SK-N-SH (cell line): ENCODE measurements at regions not wholly inside any gene's neighbourhood (a gene's known extent, or its start where the extent isn't known, plus 50 kb on each side); places are given as distances from the start of the nearest gene placed in this dataset.

Experiments
- CTCF ChIA-PET: fragments of 300-600, 350-600 bp; formaldehyde crosslinking; extraction: SDS; loops from one replicate; lab custom pipeline; 2021; lab: Yijun Ruan, JAX
- POLR2A ChIA-PET: fragments of 350-600 bp; sonication (Branson Sonifier 250); formaldehyde crosslinking; extraction: SDS; loops from one replicate; lab custom pipeline; 2020; ENCODE audit warnings: antibody characterized with exemption, inconsistent platforms; lab: Yijun Ruan, JAX
- DNase-seq: peaks from one replicate; pipeline ENCODE4 v3.0.0; 2012
- H2AFZ ChIP-seq: fragments of 200-600 bp; sonication (generic); 2 replicates; pipeline ENCODE4 v1.8.1; 2016; ENCODE audit warnings: antibody characterized with exemption, mild to moderate bottlenecking, low read depth
- H3F3A ChIP-seq: fragments of 200-600 bp; sonication (generic); replicated peaks from 2 replicates; pipeline ENCODE3; 2016; ENCODE audit warnings: antibody characterized with exemption, mild to moderate bottlenecking; ENCODE audit not compliant: insufficient read depth
- H3K27ac ChIP-seq, 2 experiments: fragments of 200-500 bp in 1 of 2; fragments of 200-600 bp in 1 of 2; sonication (Bioruptor generic) in 1 of 2; sonication (generic), shearing (Covaris generic) in 1 of 2; 2 replicates each; pipeline versions ENCODE4 v1.5.1 to v1.6.1; 2014 to 2016; ENCODE audit warnings: low read depth in 2 of 2, inconsistent platforms in 1 of 2, low read length in 1 of 2, mild to moderate bottlenecking in 1 of 2, mixed read lengths in 1 of 2
- H3K27me3 ChIP-seq: fragments of 200-600 bp; sonication (generic), shearing (Covaris generic); 2 replicates; pipeline ENCODE4 v1.6.1; 2016; ENCODE audit warnings: mixed run types; ENCODE audit not compliant: insufficient read depth
- H3K36me3 ChIP-seq, 2 experiments: fragments of 200-500 bp in 1 of 2; fragments of 200-600 bp in 1 of 2; sonication (Bioruptor generic) in 1 of 2; sonication (generic) in 1 of 2; replicated peaks in 1 of 2; 2 replicates each; pipeline versions ENCODE3 to v1.5.1; 2014 to 2016; ENCODE audit warnings: low read length in 1 of 2, mild to moderate bottlenecking in 1 of 2; ENCODE audit not compliant: insufficient read depth in 2 of 2, control insufficient read depth in 1 of 2
- H3K4me1 ChIP-seq, 2 experiments: fragments of 200-500 bp in 1 of 2; fragments of 200-600 bp in 1 of 2; sonication (Bioruptor generic) in 1 of 2; sonication (generic), shearing (Covaris generic) in 1 of 2; 2 replicates each; pipeline versions ENCODE4 v1.5.1 to v1.6.1; 2014 to 2016; ENCODE audit warnings: low read depth in 1 of 2, low read length in 1 of 2, mixed run types in 1 of 2; ENCODE audit not compliant: insufficient read depth in 2 of 2, control insufficient read depth in 1 of 2
- H3K4me2 ChIP-seq: fragments of 200-600 bp; sonication (generic), shearing (Covaris generic); 2 replicates; pipeline ENCODE4 v1.6.1; 2017; ENCODE audit warnings: mixed run types
- H3K4me3 ChIP-seq, 2 experiments: fragments of 200-500 bp in 1 of 2; fragments of 200-600 bp in 1 of 2; sonication (Bioruptor generic) in 1 of 2; sonication (generic), shearing (Covaris generic) in 1 of 2; 2 replicates each; pipeline versions ENCODE4 v1.5.1 to v1.8.1; 2014 to 2016; ENCODE audit warnings: low read depth in 2 of 2, inconsistent platforms in 1 of 2, low read length in 1 of 2, mild to moderate bottlenecking in 1 of 2, mixed read lengths in 1 of 2, moderate library complexity in 1 of 2
- H3K79me2 ChIP-seq: fragments of 200-600 bp; sonication (generic); 2 replicates; pipeline ENCODE4 v1.8.1; 2017; ENCODE audit warnings: mild to moderate bottlenecking; ENCODE audit not compliant: insufficient read depth
- H3K9ac ChIP-seq: fragments of 200-600 bp; sonication (generic); 2 replicates; pipeline ENCODE4 v1.6.1; 2017; ENCODE audit warnings: mixed run types
- H3K9me2 ChIP-seq: fragments of 200-600 bp; sonication (generic); 2 replicates; pipeline ENCODE4 v1.6.1; 2017; ENCODE audit warnings: mixed run types
- H3K9me3 ChIP-seq: fragments of 200-600 bp; sonication (generic); 2 replicates; pipeline ENCODE4 v1.6.1; 2017; ENCODE audit warnings: mixed run types, mild to moderate bottlenecking, moderate library complexity
- H4K20me1 ChIP-seq: fragments of 200-600 bp; sonication (generic); 2 replicates; pipeline ENCODE4 v1.6.1; 2017; ENCODE audit warnings: mild to moderate bottlenecking, mixed run types; ENCODE audit not compliant: insufficient read depth
- CHD2 ChIP-seq: fragments of 150-350 bp; IDR thresholded peaks from 2 replicates; pipeline ENCODE4 v1.6.1; 2018; ENCODE audit warnings: low read length; ENCODE audit not compliant: partially characterized antibody
- ELF1 ChIP-seq: IDR thresholded peaks from 2 replicates; pipeline ENCODE4 v1.4.0; 2012
- EP300 ChIP-seq, 2 experiments: IDR thresholded peaks; 2 replicates each; pipeline versions ENCODE4 v1.4.0 to v1.6.1; 2012; ENCODE audit warnings: borderline replicate concordance in 1 of 2, low read depth in 1 of 2, low read length in 1 of 2
- FOSL2 ChIP-seq: IDR thresholded peaks from 2 replicates; pipeline ENCODE4 v1.4.0; 2012; ENCODE audit warnings: low read depth, mild to moderate bottlenecking, moderate library complexity, borderline replicate concordance
- GABPA ChIP-seq: IDR thresholded peaks from 2 replicates; pipeline ENCODE4 v1.4.0; 2012; ENCODE audit warnings: low read depth, mild to moderate bottlenecking
- MEF2A ChIP-seq: IDR thresholded peaks from 2 replicates; pipeline ENCODE4 v1.4.0; 2012; ENCODE audit warnings: low read depth, borderline replicate concordance
- NFIC ChIP-seq: IDR thresholded peaks from 2 replicates; pipeline ENCODE4 v1.4.0; 2012; ENCODE audit warnings: borderline replicate concordance
- PBX3 ChIP-seq: IDR thresholded peaks from 2 replicates; pipeline ENCODE4; 2012
- POLR2AphosphoS5 ChIP-seq: IDR thresholded peaks from 2 replicates; pipeline ENCODE4 v1.6.1; 2012; ENCODE audit warnings: low read depth, low read length
- RAD21 ChIP-seq: IDR thresholded peaks from 2 replicates; pipeline ENCODE4 v1.6.1; 2012; ENCODE audit warnings: mild to moderate bottlenecking, low read length
- REST ChIP-seq: IDR thresholded peaks from 2 replicates; pipeline ENCODE4 v1.6.1; 2012; ENCODE audit warnings: mild to moderate bottlenecking, low read depth, low read length, moderate library complexity
- RXRA ChIP-seq: IDR thresholded peaks from 2 replicates; pipeline ENCODE4 v1.4.0; 2012; ENCODE audit warnings: low read depth, mild to moderate bottlenecking, borderline replicate concordance
- SIN3A ChIP-seq: IDR thresholded peaks from 2 replicates; pipeline ENCODE4 v1.6.1; 2012; ENCODE audit warnings: low read depth, mild to moderate bottlenecking, low read length, moderate library complexity, borderline replicate concordance
- TAF1 ChIP-seq: IDR thresholded peaks from 2 replicates; pipeline ENCODE4 v1.6.1; 2012; ENCODE audit warnings: low read depth, mild to moderate bottlenecking, low read length, moderate library complexity, borderline replicate concordance
- TEAD4 ChIP-seq: IDR thresholded peaks from 2 replicates; pipeline ENCODE4 v1.4.0; 2012; ENCODE audit warnings: mild to moderate bottlenecking, borderline replicate concordance; ENCODE audit not compliant: insufficient read depth
- YY1 ChIP-seq: IDR thresholded peaks from 2 replicates; pipeline ENCODE4 v1.4.0; 2012; ENCODE audit warnings: low read depth, mild to moderate bottlenecking
- WGBS: methylation state at CpG from one replicate; pipeline ENCODE4 v1.1.6; 2017; ENCODE audit warnings: low lambda C conversion rate; 5-methylcytosine and 5-hydroxymethylcytosine counted together
- TF ChIP-seq, protein P1 (sequence below): IDR thresholded peaks from 2 replicates; pipeline ENCODE4 v1.4.0; 2012; ENCODE audit warnings: low read depth
- TF ChIP-seq, protein P2 (sequence below): IDR thresholded peaks from 2 replicates; pipeline ENCODE4 v1.4.0; 2012; ENCODE audit warnings: low read depth, borderline replicate concordance

DNA sequence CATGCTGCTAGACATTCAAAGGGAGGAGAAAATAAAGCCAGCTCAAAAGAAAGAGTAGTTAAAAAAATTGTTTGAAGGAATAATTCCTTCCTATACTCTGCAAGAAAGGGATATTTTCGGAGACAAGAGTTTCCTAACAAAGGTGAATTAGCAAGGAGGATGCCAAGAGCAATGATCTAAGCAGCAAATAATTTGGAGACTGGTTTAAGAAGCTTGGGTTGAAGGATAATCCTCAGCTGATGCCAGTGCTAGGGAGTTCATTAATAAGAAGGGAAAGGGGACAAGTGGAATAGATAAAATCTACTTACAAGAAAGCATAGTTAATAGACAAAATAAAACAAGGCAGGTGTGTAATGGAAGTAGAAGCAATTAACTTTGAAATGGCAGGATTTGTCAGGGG, 372.3 kb downstream of the NDFIP2 start:
- H3K9me2 ChIP-seq: no peaks in the 10 kb centered on the region
- no peaks in the 10 kb centered on the region for H3K36me3 ChIP-seq
- WGBS: 89% methylated on average over 1 of the region's 1 CpG
- no peak overlapping the region for H3K4me3 ChIP-seq
- H3K4me2 ChIP-seq: no peak overlapping the region
- no peaks in the 10 kb centered on the region for H3K79me2 ChIP-seq
- no peak for DNase-seq
- no peaks in the 10 kb centered on the region for H3K4me1 ChIP-seq
- no peaks in the 10 kb centered on the region for H3F3A ChIP-seq
- no peaks in the 10 kb centered on the region for H3K9me3 ChIP-seq
- no peak overlapping the region for H3K27ac ChIP-seq
- H3K27me3 ChIP-seq: no peaks in the 10 kb centered on the region
- no peak overlapping the region for H3K9ac ChIP-seq
- no peaks in the 10 kb centered on the region for H4K20me1 ChIP-seq
- CTCF ChIA-PET: no interaction called here
- POLR2A ChIA-PET: no interaction called here
- no peak for TF ChIP-seq TEAD4
- no peak for TF ChIP-seq SIN3A
- no peak for TF ChIP-seq CHD2
- no peak for TF ChIP-seq NFIC
- TF ChIP-seq, protein P1, sequence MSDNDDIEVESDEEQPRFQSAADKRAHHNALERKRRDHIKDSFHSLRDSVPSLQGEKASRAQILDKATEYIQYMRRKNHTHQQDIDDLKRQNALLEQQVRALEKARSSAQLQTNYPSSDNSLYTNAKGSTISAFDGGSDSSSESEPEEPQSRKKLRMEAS: no peak
- TF ChIP-seq MEF2A: no peak
- TF ChIP-seq FOSL2: no peak
- no peak for TF ChIP-seq RXRA
- TF ChIP-seq ELF1: no peak
- no peak for TF ChIP-seq PBX3
- TF ChIP-seq YY1: no peak
- no peak for TF ChIP-seq EP300 (IDR thresholded peaks at IDR 0.05; ENCODE audit: borderline replicate concordance in 1 of 2, low read depth in 1 of 2, low read length in 1 of 2)
- H2AFZ ChIP-seq: no peak overlapping the region

DNA sequence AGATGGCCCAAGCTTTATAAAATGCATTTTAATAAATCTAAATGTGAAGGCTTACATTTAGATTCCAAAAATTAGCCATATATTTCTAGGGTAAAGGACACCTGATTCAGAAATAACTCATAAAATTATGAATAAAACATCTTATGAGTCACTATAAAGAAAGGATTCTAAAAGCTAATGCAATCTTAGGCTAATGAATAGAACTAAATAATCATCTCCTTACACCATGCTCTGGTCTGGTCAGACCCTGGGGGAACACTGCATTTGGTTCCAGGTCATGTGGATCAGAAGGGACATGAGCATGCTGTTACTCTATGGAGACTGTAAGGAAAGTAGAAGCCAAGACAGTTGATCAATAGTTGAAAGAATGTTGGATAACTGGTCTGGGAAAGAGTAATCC, 370.4 kb downstream of the NDFIP2 start:
- Histone ChIP-seq H3K36me3 (no peaks in the 10 kb centered on the region), H3K4me3 (no peak overlapping the region), H3K4me2 (no peak overlapping the region), H2AFZ (no peak overlapping the region), H3K79me2 (no peaks in the 10 kb centered on the region), H3K4me1 (no peaks in the 10 kb centered on the region), H3K9ac (no peak overlapping the region), H4K20me1 (no peaks in the 10 kb centered on the region), H3K9me3 (no peaks in the 10 kb centered on the region), H3K27ac (no peak overlapping the region), H3F3A (no peaks in the 10 kb centered on the region), H3K27me3 (no peaks in the 10 kb centered on the region), H3K9me2 (no peaks in the 10 kb centered on the region)
- ChIA-PET POLR2A (no interaction called here), CTCF (interaction anchor here (1.0 kb wide), 1 partner anchor 10 kb away, joined by 3 read pairs; no protein-coding TSS in a partner anchor)
- no peak for DNase-seq
- TF ChIP-seq POLR2AphosphoS5 (no peak), TAF1 (no peak), GABPA (no peak), RAD21 (no peak), PBX3 (no peak), REST (no peak)
- TF ChIP-seq, protein P2, sequence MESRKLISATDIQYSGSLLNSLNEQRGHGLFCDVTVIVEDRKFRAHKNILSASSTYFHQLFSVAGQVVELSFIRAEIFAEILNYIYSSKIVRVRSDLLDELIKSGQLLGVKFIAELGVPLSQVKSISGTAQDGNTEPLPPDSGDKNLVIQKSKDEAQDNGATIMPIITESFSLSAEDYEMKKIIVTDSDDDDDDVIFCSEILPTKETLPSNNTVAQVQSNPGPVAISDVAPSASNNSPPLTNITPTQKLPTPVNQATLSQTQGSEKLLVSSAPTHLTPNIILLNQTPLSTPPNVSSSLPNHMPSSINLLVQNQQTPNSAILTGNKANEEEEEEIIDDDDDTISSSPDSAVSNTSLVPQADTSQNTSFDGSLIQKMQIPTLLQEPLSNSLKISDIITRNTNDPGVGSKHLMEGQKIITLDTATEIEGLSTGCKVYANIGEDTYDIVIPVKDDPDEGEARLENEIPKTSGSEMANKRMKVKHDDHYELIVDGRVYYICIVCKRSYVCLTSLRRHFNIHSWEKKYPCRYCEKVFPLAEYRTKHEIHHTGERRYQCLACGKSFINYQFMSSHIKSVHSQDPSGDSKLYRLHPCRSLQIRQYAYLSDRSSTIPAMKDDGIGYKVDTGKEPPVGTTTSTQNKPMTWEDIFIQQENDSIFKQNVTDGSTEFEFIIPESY: no peak
